ENCODE measurements at regions not wholly inside any gene's neighbourhood (a gene's known extent, or its start where the extent isn't known, plus 50 kb on each side); places are given as distances from the start of the nearest gene placed in this dataset.

GRCh38 chr5:68555907-68556681 lies 340.5 kb downstream of the PIK3R1 start (continued):
- TF ChIP-seq HEY1 (CRISPR knock-in tag; IDR thresholded peaks at IDR 0.05; ENCODE audit: borderline replicate concordance) (no peak), FOXP4 (CRISPR knock-in tag; IDR thresholded peaks at IDR 0.05; ENCODE audit: borderline replicate concordance) (no peak), NCOA1 (IDR thresholded peaks at IDR 0.05; ENCODE audit: low read depth) (no peak), ZNF217 (CRISPR knock-in tag; IDR thresholded peaks at IDR 0.05) (no peak), ZBTB43 (CRISPR knock-in tag; IDR thresholded peaks at IDR 0.05) (no peak), ZNF41 (CRISPR knock-in tag; conservative IDR thresholded peaks at IDR 0.05) (no peak), ZFP30 (CRISPR knock-in tag; IDR thresholded peaks at IDR 0.05; ENCODE audit: borderline replicate concordance) (no peak)

Data from K562 (cell line).